H9 (cell line): ENCODE measurements at regions not wholly inside any gene's neighbourhood (a gene's known extent, or its start where the extent isn't known, plus 50 kb on each side); places are given as distances from the start of the nearest gene placed in this dataset.

ENCODE experiments used
- DNase-seq: peaks from one replicate; pipeline ENCODE4 v3.0.0-alpha.2; 2017
- H2AFZ ChIP-seq: one replicate; pipeline ENCODE4 v1.6.1; 2013; ENCODE audit warnings: mild to moderate bottlenecking, low read length, control low read depth, moderate library complexity
- H2AK5ac ChIP-seq: 2 replicates; pipeline ENCODE4 v1.6.1; 2013; ENCODE audit warnings: low read length, control low read depth, mixed read lengths; ENCODE audit not compliant: insufficient read length
- H2BK120ac ChIP-seq: one replicate; pipeline ENCODE4 v1.6.1; 2013; ENCODE audit warnings: low read depth, mild to moderate bottlenecking, low read length, control low read depth, inconsistent platforms; ENCODE audit not compliant: poor library complexity, severe bottlenecking
- H2BK12ac ChIP-seq: 2 replicates; pipeline ENCODE4 v1.6.1; 2013; ENCODE audit warnings: low read length, control low read depth, mixed read lengths, low read depth; ENCODE audit not compliant: insufficient read length
- H2BK15ac ChIP-seq: 2 replicates; pipeline ENCODE4 v1.6.1; 2013; ENCODE audit warnings: low read depth, low read length, control low read depth
- H2BK20ac ChIP-seq: one replicate; pipeline ENCODE4 v1.6.1; 2013; ENCODE audit warnings: low read depth, mild to moderate bottlenecking, low read length, control low read depth, inconsistent platforms; ENCODE audit not compliant: poor library complexity, severe bottlenecking
- H2BK5ac ChIP-seq: 2 replicates; pipeline ENCODE4 v1.6.1; 2013; ENCODE audit warnings: low read length, control low read depth, mixed read lengths; ENCODE audit not compliant: insufficient read length
- H3K14ac ChIP-seq: 2 replicates; pipeline ENCODE4 v1.6.1; 2013; ENCODE audit warnings: low read length, control low read depth; ENCODE audit not compliant: insufficient read depth
- H3K18ac ChIP-seq: 2 replicates; pipeline ENCODE4 v1.6.1; 2013; ENCODE audit warnings: low read depth, mild to moderate bottlenecking, mixed read lengths, low read length, control low read depth; ENCODE audit not compliant: insufficient read length
- H3K23ac ChIP-seq: 2 replicates; pipeline ENCODE4 v1.6.1; 2013; ENCODE audit warnings: low read length, control low read depth, mixed read lengths, low read depth; ENCODE audit not compliant: insufficient read length
- H3K23me2 ChIP-seq: 2 replicates; pipeline ENCODE4 v1.6.1; 2013; ENCODE audit warnings: low read depth, mild to moderate bottlenecking, mixed read lengths, low read length, control low read depth; ENCODE audit not compliant: insufficient read length, poor library complexity, severe bottlenecking
- H3K27ac ChIP-seq: 2 replicates; pipeline ENCODE4 v1.5.1; 2013; ENCODE audit warnings: low read length, control low read depth, mixed read lengths, low read depth; ENCODE audit not compliant: insufficient read length
- H3K27me3 ChIP-seq: 2 replicates; pipeline ENCODE4 v1.6.1; 2013; ENCODE audit warnings: low read length, control low read depth, inconsistent platforms; ENCODE audit not compliant: insufficient read depth
- H3K4ac ChIP-seq: 2 replicates; pipeline ENCODE4 v1.6.1; 2013; ENCODE audit warnings: low read depth, mild to moderate bottlenecking, control low read depth, inconsistent platforms, low read length, moderate library complexity
- H3K4me1 ChIP-seq: 2 replicates; pipeline ENCODE4 v1.6.1; 2013; ENCODE audit warnings: low read length, control low read depth, inconsistent platforms; ENCODE audit not compliant: insufficient read depth
- H3K4me2 ChIP-seq: 2 replicates; pipeline ENCODE4 v1.6.1; 2013; ENCODE audit warnings: low read length, control low read depth, mixed read lengths; ENCODE audit not compliant: insufficient read length, insufficient read depth
- H3K56ac ChIP-seq: 2 replicates; pipeline ENCODE4 v1.6.1; 2013; ENCODE audit warnings: low read depth, mild to moderate bottlenecking, mixed read lengths, low read length, control low read depth; ENCODE audit not compliant: insufficient read length
- H3K79me1 ChIP-seq: 2 replicates; pipeline ENCODE4 v1.6.1; 2013; ENCODE audit warnings: low read depth, mild to moderate bottlenecking, moderate library complexity, low read length, control low read depth, inconsistent platforms; ENCODE audit not compliant: insufficient read depth, poor library complexity, severe bottlenecking
- H3K79me2 ChIP-seq: 2 replicates; pipeline ENCODE4 v1.6.1; 2013; ENCODE audit warnings: low read length, control low read depth, inconsistent platforms; ENCODE audit not compliant: insufficient read depth
- H3K9ac ChIP-seq: 2 replicates; pipeline ENCODE4 v1.6.1; 2013; ENCODE audit warnings: low read length, control low read depth, mixed read lengths; ENCODE audit not compliant: insufficient read length; ENCODE audit errors: extremely low read depth
- H3K9me3 ChIP-seq: one replicate; pipeline ENCODE4 v1.6.1; 2013; ENCODE audit warnings: low read depth, low read length, inconsistent platforms; ENCODE audit not compliant: control insufficient read depth
- H3T11ph ChIP-seq: one replicate; pipeline ENCODE4 v1.6.1; 2013; ENCODE audit warnings: mild to moderate bottlenecking, low read length, control low read depth, inconsistent platforms
- H4K20me1 ChIP-seq: one replicate; pipeline ENCODE4 v1.6.1; 2013; ENCODE audit not compliant: control insufficient read depth, insufficient read length, insufficient read depth
- H4K5ac ChIP-seq: 2 replicates; pipeline ENCODE4 v1.6.1; 2013; ENCODE audit warnings: low read depth, mild to moderate bottlenecking, mixed read lengths, low read length, control low read depth; ENCODE audit not compliant: insufficient read length
- H4K8ac ChIP-seq: replicated peaks from 2 replicates; pipeline ENCODE4 v1.6.1; 2013; ENCODE audit warnings: low read length, control low read depth, mixed read lengths, low read depth; ENCODE audit not compliant: insufficient read length
- H4K91ac ChIP-seq: 2 replicates; pipeline ENCODE4 v1.6.1; 2013; ENCODE audit warnings: low read depth, mild to moderate bottlenecking, moderate library complexity, mixed read lengths, low read length, control low read depth; ENCODE audit not compliant: insufficient read length
- H3K27ac Mint-ChIP-seq, 3 experiments: 2 replicates in 2 of 3; 3 replicates in 1 of 3; pipeline ENCODE4 v1.8.0; 2020 to 2021; ENCODE audit warnings: mixed read lengths in 3 of 3, mild to moderate bottlenecking in 1 of 3, moderate library complexity in 1 of 3
- H3K27me3 Mint-ChIP-seq: 2 replicates; pipeline ENCODE4 v1.8.0; 2021; ENCODE audit warnings: low read depth, mild to moderate bottlenecking, moderate library complexity, mixed read lengths
- H3K36me3 Mint-ChIP-seq, 3 experiments: 2 replicates in 2 of 3; 3 replicates in 1 of 3; pipeline ENCODE4 v1.8.0; 2020 to 2021; ENCODE audit warnings: low read depth in 3 of 3, mixed read lengths in 3 of 3; ENCODE audit not compliant: insufficient read depth in 1 of 3
- H3K4me1 Mint-ChIP-seq, 2 experiments: 2 replicates each; pipeline ENCODE4 v1.8.0; 2020; ENCODE audit warnings: mixed read lengths in 2 of 2
- H3K4me3 Mint-ChIP-seq, 2 experiments: 2 replicates in 1 of 2; 3 replicates in 1 of 2; pipeline ENCODE4 v1.8.0; 2020 to 2021; ENCODE audit warnings: mild to moderate bottlenecking in 2 of 2, mixed read lengths in 2 of 2, moderate library complexity in 1 of 2
- H3K9me3 Mint-ChIP-seq, 2 experiments: 2 replicates in 1 of 2; 3 replicates in 1 of 2; pipeline ENCODE4 v1.8.0; 2020; ENCODE audit warnings: mild to moderate bottlenecking in 2 of 2, mixed read lengths in 2 of 2, moderate library complexity in 1 of 2
- WGBS: extraction: QIAGEN DNeasy Blood & Tissue Kit; methylation state at CpG from one replicate; pipeline ENCODE4 v1.1.7; 2013; ENCODE audit warnings: missing lambda C conversion rate, low lambda C conversion rate, mixed read lengths; ENCODE audit not compliant: insufficient read length; ENCODE audit errors: extremely low coverage; 5-methylcytosine and 5-hydroxymethylcytosine counted together
- TF ChIP-seq, protein P1 (sequence below): fragments of 200-600 bp; sonication (generic); conservative IDR thresholded peaks from 3 replicates; pipeline ENCODE4 v1.8.0; 2021; ENCODE audit warnings: antibody characterized with exemption, mild to moderate bottlenecking

GRCh38 chr21:18743531-18743930 lies 339.9 kb upstream of the TMPRSS15 start:
- H3K9me3 Mint-ChIP-seq: no peaks in the 10 kb centered on the region

More at GRCh38 chr21:18743531-18743930, 339.9 kb upstream of the TMPRSS15 start:
- no peaks in the 10 kb centered on the region for H3K4me1 ChIP-seq
- no peak overlapping the region for H2BK12ac ChIP-seq
- no peak overlapping the region for H3K9ac ChIP-seq
- no peak overlapping the region for H3K56ac ChIP-seq
- H2AFZ ChIP-seq: no peak overlapping the region
- H3K27me3 ChIP-seq: no peaks in the 10 kb centered on the region
- H3K4ac ChIP-seq: no peak overlapping the region
- H2BK5ac ChIP-seq: no peak overlapping the region
- H2BK20ac ChIP-seq: no peak overlapping the region
- no peaks in the 10 kb centered on the region for H3K36me3 Mint-ChIP-seq
- no CpG with 5 or more reads among the region's 1 CpG for WGBS
- no peak overlapping the region for H2BK120ac ChIP-seq
- H3K14ac ChIP-seq: no peak overlapping the region
- peaks cover 7 to 9% of the 10 kb centered on the region in 2 experiments for H3K4me1 Mint-ChIP-seq
- H3K4me3 Mint-ChIP-seq: no peak overlapping the region
- H3K23me2 ChIP-seq: no peaks in the 10 kb centered on the region
- no peak overlapping the region for H4K91ac ChIP-seq
- no peak overlapping the region for H2BK15ac ChIP-seq
- no peak overlapping the region for H3K4me2 ChIP-seq
- H4K20me1 ChIP-seq: no peaks in the 10 kb centered on the region
- H3K23ac ChIP-seq: no peak overlapping the region
- H3K79me2 ChIP-seq: no peaks in the 10 kb centered on the region
- TF ChIP-seq, protein P1, sequence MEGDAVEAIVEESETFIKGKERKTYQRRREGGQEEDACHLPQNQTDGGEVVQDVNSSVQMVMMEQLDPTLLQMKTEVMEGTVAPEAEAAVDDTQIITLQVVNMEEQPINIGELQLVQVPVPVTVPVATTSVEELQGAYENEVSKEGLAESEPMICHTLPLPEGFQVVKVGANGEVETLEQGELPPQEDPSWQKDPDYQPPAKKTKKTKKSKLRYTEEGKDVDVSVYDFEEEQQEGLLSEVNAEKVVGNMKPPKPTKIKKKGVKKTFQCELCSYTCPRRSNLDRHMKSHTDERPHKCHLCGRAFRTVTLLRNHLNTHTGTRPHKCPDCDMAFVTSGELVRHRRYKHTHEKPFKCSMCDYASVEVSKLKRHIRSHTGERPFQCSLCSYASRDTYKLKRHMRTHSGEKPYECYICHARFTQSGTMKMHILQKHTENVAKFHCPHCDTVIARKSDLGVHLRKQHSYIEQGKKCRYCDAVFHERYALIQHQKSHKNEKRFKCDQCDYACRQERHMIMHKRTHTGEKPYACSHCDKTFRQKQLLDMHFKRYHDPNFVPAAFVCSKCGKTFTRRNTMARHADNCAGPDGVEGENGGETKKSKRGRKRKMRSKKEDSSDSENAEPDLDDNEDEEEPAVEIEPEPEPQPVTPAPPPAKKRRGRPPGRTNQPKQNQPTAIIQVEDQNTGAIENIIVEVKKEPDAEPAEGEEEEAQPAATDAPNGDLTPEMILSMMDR: no peak
- no peak overlapping the region for H4K8ac ChIP-seq
- no peak overlapping the region for H3K27ac Mint-ChIP-seq
- no peak overlapping the region for H3T11ph ChIP-seq
- DNase-seq: no peak
- H3K27ac ChIP-seq: no peak overlapping the region
- no peak overlapping the region for H2AK5ac ChIP-seq
- no peak overlapping the region for H4K5ac ChIP-seq
- H3K27me3 Mint-ChIP-seq: no peaks in the 10 kb centered on the region
- no peaks in the 10 kb centered on the region for H3K79me1 ChIP-seq
- no peak overlapping the region for H3K18ac ChIP-seq
- no peaks in the 10 kb centered on the region for H3K9me3 ChIP-seq
